ENCODE measurements at regions not wholly inside any gene's neighbourhood (a gene's known extent, or its start where the extent isn't known, plus 50 kb on each side); places are given as distances from the start of the nearest gene placed in this dataset.
A peak's percentile ranks its signal among the peaks of the same experiment; 100 is the strongest.
"Not testable (repeated sequence)": the region's sequence is repeated elsewhere in the genome, so short reads cannot be mapped to it uniquely, and the experiment has no call there.

GRCh38 chr22:25413620-25414019 is 150.9 kb upstream of the GRK3 start:
- no peak for TF ChIP-seq CTCF (IDR thresholded peaks at IDR 0.05)
- 100% methylated on average over 1 of the region's 1 CpG for WGBS, 2 donors
- H3K9me3 ChIP-seq: peaks cover 0 to 8% (median 0%) of the 10 kb centered on the region in 11 donors
- H3K27me3 ChIP-seq: no peaks in the 10 kb centered on the region
- H3K27ac ChIP-seq: no peak overlapping the region
- no peaks in the 10 kb centered on the region for H3K36me3 ChIP-seq
- ATAC-seq (no peak), DNase-seq (no peak)
- H3K4me1 ChIP-seq: peaks cover 0 to 8% (median under 1%) of the 10 kb centered on the region in 9 donors
- intact Hi-C loops (cut with DNase I): no loop called here
- no peak overlapping the region for H3K4me3 ChIP-seq

- WGBS, 2 donors: 85 to 88% methylated on average over 4 of the region's 4 CpGs
- H3K4me1 ChIP-seq: peaks cover 0 to 29% (median 11%) of the 10 kb centered on the region in 9 donors
- ATAC-seq; H3K27ac ChIP-seq; H3K9me3 ChIP-seq; DNase-seq; H3K4me3 ChIP-seq; intact Hi-C loops (cut with DNase I); H3K36me3 ChIP-seq: not testable (repeated sequence)
- peaks cover 0 to 16% (median 9%) of the 10 kb centered on the region in 7 donors for H3K27me3 ChIP-seq
Measured at GRCh38 chr22:25415731-25416130, 148.7 kb upstream of the GRK3 start.

- ATAC-seq; H3K9me3 ChIP-seq; H3K36me3 ChIP-seq; H3K27ac ChIP-seq; intact Hi-C loops (cut with DNase I); H3K4me3 ChIP-seq; DNase-seq: not testable (repeated sequence)
- Histone ChIP-seq H3K27me3 (peaks cover 16 to 37% (median 30%) of the 10 kb centered on the region in 7 donors), H3K4me1 (peaks cover 0 to 40% (median 20%) of the 10 kb centered on the region in 9 donors)
- 71 to 88% methylated on average over 2 of the region's 2 CpGs for WGBS, 2 donors
Measured at GRCh38 chr22:25417826-25418225, 146.6 kb upstream of the GRK3 start.

GRCh38 chr22:25419247-25420113 is 145.0 kb upstream of the GRK3 start:
- no peaks in the 10 kb centered on the region for H3K36me3 ChIP-seq
- DNase-seq (peak in 1 of 2 donors; percentile 16), ATAC-seq (peak in 7 of 8 donors; percentile 39 to 72 (median 57))
- H3K4me3 ChIP-seq: peak overlapping the region in 5 of 10 donors; percentile 10 to 53 (median 27)
- H3K27me3 ChIP-seq: peaks cover 16 to 54% (median 46%) of the 10 kb centered on the region in 7 donors
- H3K27ac ChIP-seq: peak overlapping the region in 1 of 10 donors; percentile 68
- peaks cover 0 to 40% (median 20%) of the 10 kb centered on the region in 9 donors for H3K4me1 ChIP-seq
- WGBS, 2 donors: 25 to 31% methylated on average over 25 of the region's 25 CpGs
- intact Hi-C loops (cut with DNase I): loop anchor here in 4 of 10 donors (5.0 to 10.0 kb wide), 2 partner anchors 55 to 57 kb away; no protein-coding TSS in a partner anchor
- no peak for TF ChIP-seq CTCF (IDR thresholded peaks at IDR 0.05)
- no peaks in the 10 kb centered on the region for H3K9me3 ChIP-seq

- H3K4me3 ChIP-seq: peak overlapping the region in 2 of 10 donors; percentile 38 to 53
- H3K4me1 ChIP-seq: peaks cover 0 to 40% (median 20%) of the 10 kb centered on the region in 9 donors
- ATAC-seq, H3K9me3 ChIP-seq, H3K27ac ChIP-seq, DNase-seq, H3K36me3 ChIP-seq: not testable (repeated sequence)
- intact Hi-C loops (cut with DNase I): loop anchor here in 4 of 10 donors (5.0 to 10.0 kb wide), 2 partner anchors 55 to 58 kb away; no protein-coding TSS in a partner anchor
- 52 to 68% methylated on average over 6 of the region's 6 CpGs for WGBS, 2 donors
- H3K27me3 ChIP-seq: peaks cover 16 to 55% (median 52%) of the 10 kb centered on the region in 7 donors
Measured at GRCh38 chr22:25420114-25420441, 144.4 kb upstream of the GRK3 start.

All from heart right ventricle (tissue), 16 donors.